Hippocampal formation (tissue), 2 donors: ENCODE measurements at regions not wholly inside any gene's neighbourhood (a gene's known extent, or its start where the extent isn't known, plus 50 kb on each side); places are given as distances from the start of the nearest gene placed in this dataset.

Experiments used
- DNase-seq, 2 donors: peaks; one replicate each; lab custom pipeline; 2025; lab: John Stamatoyannopoulos, UW

DNA sequence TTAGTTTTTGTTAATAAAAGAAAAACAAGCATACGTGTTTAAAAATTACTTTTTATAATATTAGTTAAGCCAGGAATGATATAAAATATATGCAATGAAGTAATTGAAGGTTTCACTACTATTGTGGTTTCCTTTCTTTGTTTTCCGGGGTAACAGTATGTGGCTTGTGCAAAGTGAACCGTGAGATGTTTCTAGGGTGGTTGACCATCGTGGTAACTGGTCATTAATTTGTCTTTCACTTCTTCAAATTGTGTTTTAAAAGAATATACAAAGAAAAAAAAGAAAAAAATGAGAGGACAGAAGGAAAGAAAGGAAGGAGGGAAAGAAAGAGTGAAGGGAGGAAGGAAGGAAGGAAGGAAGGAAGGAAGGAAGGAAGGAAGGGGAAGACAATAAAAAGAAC, 330.1 kb upstream of the CPXCR1 start:
- DNase-seq: no peak

DNA sequence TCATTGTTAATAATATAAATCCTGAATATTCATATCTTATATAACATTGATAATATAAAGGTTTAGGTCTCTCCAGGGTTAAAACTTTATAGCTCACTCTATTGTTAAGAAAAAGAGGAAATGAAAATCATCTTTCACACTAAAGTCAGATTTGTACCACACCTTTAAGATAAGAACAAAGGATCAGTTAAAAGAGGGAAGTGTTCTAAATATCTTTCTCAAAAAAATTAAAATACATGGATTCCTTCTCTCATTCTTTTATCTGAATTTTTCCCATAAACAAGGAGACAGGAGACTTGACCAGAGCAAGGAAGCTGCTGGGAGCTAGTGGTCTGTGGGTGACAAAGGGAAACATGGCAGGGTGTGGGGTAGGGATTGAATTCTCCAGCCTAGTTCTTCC, 323.0 kb upstream of the CPXCR1 start:
- no peak for DNase-seq

- no peak for DNase-seq
These were observed 322.5 kb upstream of the CPXCR1 start for GRCh38 chrX:88424541-88424940.

GRCh38 chrX:88425739-88426138, 321.3 kb upstream of the CPXCR1 start:
- peak in 1 of 2 donors; percentile 4 for DNase-seq

GRCh38 chrX:88437563-88437962, 309.5 kb upstream of the CPXCR1 start:
- DNase-seq: no peak

GRCh38 chrX:88438209-88438608, 308.8 kb upstream of the CPXCR1 start:
- DNase-seq: no peak

GRCh38 chrX:88439935-88440334, 307.1 kb upstream of the CPXCR1 start:
- no peak for DNase-seq
